AG09319 (cell line): ENCODE measurements at regions not wholly inside any gene's neighbourhood (a gene's known extent, or its start where the extent isn't known, plus 50 kb on each side); places are given as distances from the start of the nearest gene placed in this dataset.

Experiments used
- DNase-seq: peaks from one replicate; pipeline ENCODE4 v3.0.0-alpha.2; 2010; ENCODE audit warnings: low read depth; ENCODE audit errors: extremely low read depth
- CTCF ChIP-seq: IDR thresholded peaks from 2 replicates; pipeline ENCODE4 v1.5.1; 2011; ENCODE audit warnings: low read depth, mild to moderate bottlenecking, inconsistent platforms, low read length, moderate library complexity

GRCh38 chr2:195022508-195022830 lies 634.6 kb upstream of the SLC39A10 start:
- DNase-seq, result no peak
- TF ChIP-seq CTCF, result no peak

GRCh38 chr2:195021711-195022507 lies 635.1 kb upstream of the SLC39A10 start:
- DNase-seq, result no peak
- no peak for TF ChIP-seq CTCF

- no peak for DNase-seq
Observed at GRCh38 chr2:195018462-195018861, 638.6 kb upstream of the SLC39A10 start.

GRCh38 chr2:195017890-195018289 lies 639.1 kb upstream of the SLC39A10 start:
- DNase-seq, result no peak
- TF ChIP-seq CTCF, result no peak

More at GRCh38 chr2:195018462-195018861, 638.6 kb upstream of the SLC39A10 start:
- TF ChIP-seq CTCF, result no peak

GRCh38 chr2:195016841-195017240 lies 640.2 kb upstream of the SLC39A10 start:
- DNase-seq, result no peak
- no peak for TF ChIP-seq CTCF

- TF ChIP-seq CTCF, result no peak
Observed at GRCh38 chr2:195009202-195009601, 647.8 kb upstream of the SLC39A10 start.

GRCh38 chr2:195006856-195007255 lies 650.2 kb upstream of the SLC39A10 start:
- DNase-seq, result no peak
- TF ChIP-seq CTCF, result no peak

More at GRCh38 chr2:195009202-195009601, 647.8 kb upstream of the SLC39A10 start:
- DNase-seq, result no peak
